ENCODE measurements at regions not wholly inside any gene's neighbourhood (a gene's known extent, or its start where the extent isn't known, plus 50 kb on each side); places are given as distances from the start of the nearest gene placed in this dataset.
"Not testable (repeated sequence)": the region's sequence is repeated elsewhere in the genome, so short reads cannot be mapped to it uniquely, and the experiment has no call there.

GRCh38 chr2:204134421-204134820, 197.9 kb downstream of the ICOS start:
- no peak overlapping the region for H3K27ac ChIP-seq (ENCODE audit: low read depth, low read length)
- no peaks in the 10 kb centered on the region for H3K9me3 ChIP-seq (ENCODE audit: control insufficient read depth in 3 of 3, low read length in 3 of 3)
- H3K27me3 ChIP-seq (ENCODE audit: control insufficient read depth in 3 of 3, insufficient read depth in 3 of 3, low read length in 3 of 3): peaks cover 0 to 2% (median under 1%) of the 10 kb centered on the region in 3 donors
- H3K9ac ChIP-seq (ENCODE audit: low read depth in 1 of 3, low read length in 3 of 3): no peak overlapping the region
- no peaks in the 10 kb centered on the region for H3K4me1 ChIP-seq (ENCODE audit: control insufficient read depth in 3 of 3, insufficient read depth in 3 of 3, low read length in 3 of 3)
- H3K4me3 ChIP-seq (ENCODE audit: low read length in 3 of 3): no peak overlapping the region
- H3K36me3 ChIP-seq (ENCODE audit: control insufficient read depth in 3 of 3, insufficient read depth in 3 of 3, low read length in 3 of 3): no peaks in the 10 kb centered on the region

GRCh38 chr2:204135752-204136151, 199.2 kb downstream of the ICOS start:
- Histone ChIP-seq H3K9me3 (ENCODE audit: control insufficient read depth in 3 of 3, low read length in 3 of 3) (no peaks in the 10 kb centered on the region), H3K4me3 (ENCODE audit: low read length in 3 of 3) (no peak overlapping the region), H3K27me3 (ENCODE audit: control insufficient read depth in 3 of 3, insufficient read depth in 3 of 3, low read length in 3 of 3) (peaks cover 0 to 2% (median 0%) of the 10 kb centered on the region in 3 donors), H3K27ac (ENCODE audit: low read depth, low read length) (no peak overlapping the region), H3K9ac (ENCODE audit: low read depth in 1 of 3, low read length in 3 of 3) (no peak overlapping the region), H3K36me3 (ENCODE audit: control insufficient read depth in 3 of 3, insufficient read depth in 3 of 3, low read length in 3 of 3) (no peaks in the 10 kb centered on the region), H3K4me1 (ENCODE audit: control insufficient read depth in 3 of 3, insufficient read depth in 3 of 3, low read length in 3 of 3) (no peaks in the 10 kb centered on the region)

GRCh38 chr2:204138206-204138605, 201.6 kb downstream of the ICOS start:
- no peaks in the 10 kb centered on the region for H3K36me3 ChIP-seq (ENCODE audit: control insufficient read depth in 3 of 3, insufficient read depth in 3 of 3, low read length in 3 of 3)
- peaks cover 0 to 2% (median 0%) of the 10 kb centered on the region in 3 donors for H3K27me3 ChIP-seq (ENCODE audit: control insufficient read depth in 3 of 3, insufficient read depth in 3 of 3, low read length in 3 of 3)
- no peaks in the 10 kb centered on the region for H3K9me3 ChIP-seq (ENCODE audit: control insufficient read depth in 3 of 3, low read length in 3 of 3)
- no peak overlapping the region for H3K4me3 ChIP-seq (ENCODE audit: low read length in 3 of 3)
- H3K4me1 ChIP-seq (ENCODE audit: control insufficient read depth in 3 of 3, insufficient read depth in 3 of 3, low read length in 3 of 3): no peaks in the 10 kb centered on the region
- H3K27ac ChIP-seq (ENCODE audit: low read depth, low read length): peak overlapping the region; percentile 25
- no peak overlapping the region for H3K9ac ChIP-seq (ENCODE audit: low read depth in 1 of 3, low read length in 3 of 3)

- Histone ChIP-seq H3K9ac (ENCODE audit: low read depth in 1 of 3, low read length in 3 of 3) (no peak overlapping the region), H3K9me3 (ENCODE audit: control insufficient read depth in 3 of 3, low read length in 3 of 3) (no peaks in the 10 kb centered on the region), H3K4me1 (ENCODE audit: control insufficient read depth in 3 of 3, insufficient read depth in 3 of 3, low read length in 3 of 3) (no peaks in the 10 kb centered on the region), H3K27me3 (ENCODE audit: control insufficient read depth in 3 of 3, insufficient read depth in 3 of 3, low read length in 3 of 3) (peaks cover 0 to 5% (median 0%) of the 10 kb centered on the region in 3 donors), H3K27ac (ENCODE audit: low read depth, low read length) (no peak overlapping the region), H3K36me3 (ENCODE audit: control insufficient read depth in 3 of 3, insufficient read depth in 3 of 3, low read length in 3 of 3) (no peaks in the 10 kb centered on the region), H3K4me3 (ENCODE audit: low read length in 3 of 3) (no peak overlapping the region)
Measured at GRCh38 chr2:204140246-204140645, 203.7 kb downstream of the ICOS start.

- Histone ChIP-seq H3K9me3 (ENCODE audit: control insufficient read depth in 3 of 3, low read length in 3 of 3) (no peaks in the 10 kb centered on the region), H3K27me3 (ENCODE audit: control insufficient read depth in 3 of 3, insufficient read depth in 3 of 3, low read length in 3 of 3) (peaks cover 0 to 3% (median 0%) of the 10 kb centered on the region in 3 donors)
Measured at GRCh38 chr2:204143216-204144014, 206.9 kb downstream of the ICOS start.

GRCh38 chr2:204144492-204144891, 207.9 kb downstream of the ICOS start:
- H3K36me3 ChIP-seq (ENCODE audit: control insufficient read depth in 3 of 3, insufficient read depth in 3 of 3, low read length in 3 of 3): no peaks in the 10 kb centered on the region

More at GRCh38 chr2:204143216-204144014, 206.9 kb downstream of the ICOS start:
- H3K9ac ChIP-seq (ENCODE audit: low read depth in 1 of 3, low read length in 3 of 3): no peak overlapping the region
- peaks cover 0 to 5% (median 0%) of the 10 kb centered on the region in 3 donors for H3K4me1 ChIP-seq (ENCODE audit: control insufficient read depth in 3 of 3, insufficient read depth in 3 of 3, low read length in 3 of 3)
- no peaks in the 10 kb centered on the region for H3K36me3 ChIP-seq (ENCODE audit: control insufficient read depth in 3 of 3, insufficient read depth in 3 of 3, low read length in 3 of 3)
- no peak overlapping the region for H3K27ac ChIP-seq (ENCODE audit: low read depth, low read length)
- no peak overlapping the region for H3K4me3 ChIP-seq (ENCODE audit: low read length in 3 of 3)

GRCh38 chr2:204145263-204145751, 208.7 kb downstream of the ICOS start:
- H3K4me3 ChIP-seq (ENCODE audit: low read length in 3 of 3): peak overlapping the region; percentile 56 to 62 (median 61)
- H3K9me3 ChIP-seq (ENCODE audit: control insufficient read depth in 3 of 3, low read length in 3 of 3): no peaks in the 10 kb centered on the region
- H3K27ac ChIP-seq (ENCODE audit: low read depth, low read length): no peak overlapping the region
- no peaks in the 10 kb centered on the region for H3K36me3 ChIP-seq (ENCODE audit: control insufficient read depth in 3 of 3, insufficient read depth in 3 of 3, low read length in 3 of 3)
- no peak overlapping the region for H3K9ac ChIP-seq (ENCODE audit: low read depth in 1 of 3, low read length in 3 of 3)
- H3K4me1 ChIP-seq (ENCODE audit: control insufficient read depth in 3 of 3, insufficient read depth in 3 of 3, low read length in 3 of 3): peaks cover 0 to 5% (median 0%) of the 10 kb centered on the region in 3 donors
- H3K27me3 ChIP-seq (ENCODE audit: control insufficient read depth in 3 of 3, insufficient read depth in 3 of 3, low read length in 3 of 3): peaks cover 0 to 3% (median 0%) of the 10 kb centered on the region in 3 donors

More at GRCh38 chr2:204144492-204144891, 207.9 kb downstream of the ICOS start:
- Histone ChIP-seq H3K4me1 (ENCODE audit: control insufficient read depth in 3 of 3, insufficient read depth in 3 of 3, low read length in 3 of 3) (peaks cover 0 to 5% (median 0%) of the 10 kb centered on the region in 3 donors), H3K9ac (ENCODE audit: low read depth in 1 of 3, low read length in 3 of 3) (no peak overlapping the region), H3K27me3 (ENCODE audit: control insufficient read depth in 3 of 3, insufficient read depth in 3 of 3, low read length in 3 of 3) (peaks cover 0 to 3% (median 0%) of the 10 kb centered on the region in 3 donors), H3K9me3 (ENCODE audit: control insufficient read depth in 3 of 3, low read length in 3 of 3) (no peaks in the 10 kb centered on the region), H3K27ac (ENCODE audit: low read depth, low read length) (no peak overlapping the region), H3K4me3 (ENCODE audit: low read length in 3 of 3) (no peak overlapping the region)

- peaks cover 0 to 5% (median 0%) of the 10 kb centered on the region in 3 donors for H3K4me1 ChIP-seq (ENCODE audit: control insufficient read depth in 3 of 3, insufficient read depth in 3 of 3, low read length in 3 of 3)
- no peaks in the 10 kb centered on the region for H3K9me3 ChIP-seq (ENCODE audit: control insufficient read depth in 3 of 3, low read length in 3 of 3)
- H3K36me3 ChIP-seq (ENCODE audit: control insufficient read depth in 3 of 3, insufficient read depth in 3 of 3, low read length in 3 of 3): no peaks in the 10 kb centered on the region
- peaks cover 0 to 5% (median 0%) of the 10 kb centered on the region in 3 donors for H3K27me3 ChIP-seq (ENCODE audit: control insufficient read depth in 3 of 3, insufficient read depth in 3 of 3, low read length in 3 of 3)
- no peak overlapping the region for H3K9ac ChIP-seq (ENCODE audit: low read depth in 1 of 3, low read length in 3 of 3)
- H3K4me3 ChIP-seq (ENCODE audit: low read length in 3 of 3): peak overlapping the region; percentile 56 to 62 (median 61)
- H3K27ac ChIP-seq (ENCODE audit: low read depth, low read length): no peak overlapping the region
Measured at GRCh38 chr2:204145791-204146190, 209.2 kb downstream of the ICOS start.

GRCh38 chr2:204147040-204147439, 210.5 kb downstream of the ICOS start:
- not testable (repeated sequence) for H3K27me3 ChIP-seq (ENCODE audit: control insufficient read depth in 3 of 3, insufficient read depth in 3 of 3, low read length in 3 of 3); H3K9me3 ChIP-seq (ENCODE audit: control insufficient read depth in 3 of 3, low read length in 3 of 3); H3K27ac ChIP-seq (ENCODE audit: low read depth, low read length); H3K4me1 ChIP-seq (ENCODE audit: control insufficient read depth in 3 of 3, insufficient read depth in 3 of 3, low read length in 3 of 3); H3K36me3 ChIP-seq (ENCODE audit: control insufficient read depth in 3 of 3, insufficient read depth in 3 of 3, low read length in 3 of 3); H3K9ac ChIP-seq (ENCODE audit: low read depth in 1 of 3, low read length in 3 of 3); H3K4me3 ChIP-seq (ENCODE audit: low read length in 3 of 3)

- H3K9me3 ChIP-seq (ENCODE audit: control insufficient read depth in 3 of 3, low read length in 3 of 3): no peaks in the 10 kb centered on the region
- H3K36me3 ChIP-seq (ENCODE audit: control insufficient read depth in 3 of 3, insufficient read depth in 3 of 3, low read length in 3 of 3): no peaks in the 10 kb centered on the region
- H3K4me3 ChIP-seq (ENCODE audit: low read length in 3 of 3): no peak overlapping the region
- H3K4me1 ChIP-seq (ENCODE audit: control insufficient read depth in 3 of 3, insufficient read depth in 3 of 3, low read length in 3 of 3): peaks cover 0 to 5% (median 0%) of the 10 kb centered on the region in 3 donors
- H3K27ac ChIP-seq (ENCODE audit: low read depth, low read length): no peak overlapping the region
- no peak overlapping the region for H3K9ac ChIP-seq (ENCODE audit: low read depth in 1 of 3, low read length in 3 of 3)
- H3K27me3 ChIP-seq (ENCODE audit: control insufficient read depth in 3 of 3, insufficient read depth in 3 of 3, low read length in 3 of 3): peaks cover 0 to 5% (median 0%) of the 10 kb centered on the region in 3 donors
Measured at GRCh38 chr2:204150721-204151120, 214.2 kb downstream of the ICOS start.

Data from skeletal muscle tissue (tissue), 3 donors.